HCT116 (cell line): ENCODE measurements at regions not wholly inside any gene's neighbourhood (a gene's known extent, or its start where the extent isn't known, plus 50 kb on each side); places are given as distances from the start of the nearest gene placed in this dataset.

Experiments used
- ATAC-seq: fragments of 200-7000 bp; cut with Tn5 transposase; 2 replicates; pipeline ENCODE4 v1.9.1; 2020; ENCODE audit warnings: mild to moderate bottlenecking, moderate library complexity
- BruUV-seq: library from RNA; stranded (reverse); fragments of 400-500 nt; replicated peaks from 2 replicates; lab custom pipeline; 2021; lab: Mats Ljungman, UMichigan
- CTCF ChIA-PET: fragments of 300-600 bp; sonication (Branson Sonifier 250); formaldehyde crosslinking; loops from one replicate; lab custom pipeline; 2021; ENCODE audit warnings: antibody characterized with exemption; lab: Charles Lee
- POLR2A ChIA-PET: fragments of 300-600, 350-600 bp; sonication (Branson Sonifier 250); formaldehyde crosslinking; loops from one replicate; lab custom pipeline; 2021; ENCODE audit warnings: antibody characterized with exemption; lab: Charles Lee
- RAD21 ChIA-PET, 2 experiments: fragments of 300-600 bp; sonication (Branson Sonifier 250); formaldehyde crosslinking; loops; one replicate each; lab custom pipeline; 2023; ENCODE audit warnings: low total read pairs in 2 of 2; ENCODE audit not compliant: uncharacterized antibody in 2 of 2, unreplicated experiment in 2 of 2, low non-redundant PET in 1 of 2; lab: Charles Lee
- DNase-seq: peaks from one replicate; pipeline ENCODE4 v3.0.0-alpha.2; 2010; ENCODE audit warnings: low read depth, low spot score
- H2AFZ ChIP-seq: fragments of 200-600 bp; shearing (Covaris generic), sonication (generic); 2 replicates; pipeline ENCODE4 v1.6.1; 2017; ENCODE audit warnings: low read depth, mixed run types, mixed read lengths, antibody characterized with exemption, low read length; ENCODE audit not compliant: poor library complexity, severe bottlenecking
- H3K27ac ChIP-seq: 2 replicates; pipeline ENCODE4 v1.5.1; 2012; ENCODE audit warnings: low read depth, low read length
- H3K27me3 ChIP-seq: fragments of 200-600 bp; sonication (generic); 2 replicates; pipeline ENCODE4 v1.6.1; 2016; ENCODE audit warnings: mixed run types, low read length, mixed read lengths; ENCODE audit not compliant: insufficient read depth
- H3K36me3 ChIP-seq, 2 experiments: fragments of 200-500 bp in 1 of 2; fragments of 200-600 bp in 1 of 2; sonication (Bioruptor generic) in 1 of 2; sonication (generic) in 1 of 2; 2 replicates each; pipeline versions ENCODE4 v1.5.1 to v1.6.1; 2014 to 2016; ENCODE audit warnings: low read length in 2 of 2, inconsistent platforms in 1 of 2, mixed read lengths in 1 of 2, mixed run types in 1 of 2; ENCODE audit not compliant: insufficient read depth in 2 of 2, control insufficient read depth in 1 of 2
- H3K4me1 ChIP-seq, 2 experiments: fragments of 200-600 bp in 1 of 2; sonication (generic) in 1 of 2; 2 replicates each; pipeline versions ENCODE4 v1.5.1 to v1.6.1; 2012 to 2017; ENCODE audit warnings: low read length in 2 of 2, inconsistent platforms in 1 of 2, mild to moderate bottlenecking in 1 of 2, mixed read lengths in 1 of 2, mixed run types in 1 of 2, moderate library complexity in 1 of 2; ENCODE audit not compliant: insufficient read depth in 2 of 2, control insufficient read depth in 1 of 2
- H3K4me2 ChIP-seq: fragments of 200-600 bp; sonication (generic); 2 replicates; pipeline ENCODE4 v1.6.1; 2017; ENCODE audit warnings: mixed run types, low read length, mixed read lengths
- H3K4me3 ChIP-seq, 2 experiments: fragments of 200-600 bp in 1 of 2; sonication (generic) in 1 of 2; replicated peaks in 1 of 2; 2 replicates each; pipeline ENCODE4 v1.5.1; 2011 to 2016; ENCODE audit warnings: low read length in 2 of 2, control low read depth in 1 of 2, low read depth in 1 of 2, mild to moderate bottlenecking in 1 of 2, mixed read lengths in 1 of 2, mixed run types in 1 of 2
- H3K79me2 ChIP-seq: fragments of 200-600 bp; sonication (generic); 2 replicates; pipeline ENCODE4 v1.6.1; 2017; ENCODE audit warnings: mild to moderate bottlenecking, mixed run types, low read length, moderate library complexity, mixed read lengths; ENCODE audit not compliant: insufficient read depth
- H3K9ac ChIP-seq: fragments of 200-600 bp; sonication (generic); 2 replicates; pipeline ENCODE4 v1.6.1; 2016; ENCODE audit warnings: low read length, mixed read lengths
- H3K9me2 ChIP-seq: fragments of 200-600 bp; sonication (generic), shearing (Covaris generic); 2 replicates; pipeline ENCODE4 v1.6.1; 2017; ENCODE audit warnings: mixed run types, mild to moderate bottlenecking, moderate library complexity; ENCODE audit not compliant: insufficient read depth
- H3K9me3 ChIP-seq, 2 experiments: fragments of 200-500 bp in 1 of 2; fragments of 200-600 bp in 1 of 2; sonication (Bioruptor generic) in 1 of 2; sonication (generic) in 1 of 2; 2 replicates each; pipeline ENCODE4 v1.6.1; 2014 to 2017; ENCODE audit warnings: low read length in 2 of 2, mixed read lengths in 2 of 2, inconsistent platforms in 1 of 2, low read depth in 1 of 2, mild to moderate bottlenecking in 1 of 2, mixed run types in 1 of 2, moderate library complexity in 1 of 2; ENCODE audit not compliant: control insufficient read depth in 1 of 2, insufficient read depth in 1 of 2
- H4K20me1 ChIP-seq: fragments of 200-600 bp; sonication (generic), shearing (Covaris generic); 2 replicates; pipeline ENCODE4 v1.6.1; 2017; ENCODE audit warnings: mixed run types, mild to moderate bottlenecking, moderate library complexity; ENCODE audit not compliant: insufficient read depth
- ATF3 ChIP-seq: IDR thresholded peaks from 2 replicates; pipeline ENCODE4 v1.6.1; 2012
- CBX3 ChIP-seq: IDR thresholded peaks from 2 replicates; pipeline ENCODE4 v1.6.1; 2012; ENCODE audit warnings: low read depth
- CEBPB ChIP-seq: IDR thresholded peaks from 2 replicates; pipeline ENCODE4 v1.6.1; 2012; ENCODE audit warnings: low read depth
- CTCF ChIP-seq, 3 experiments: fragments of 200-600 bp in 1 of 3; sonication (generic) in 1 of 3; IDR thresholded peaks in 2 of 3; conservative IDR thresholded peaks in 1 of 3; 2 replicates each; pipeline ENCODE4 v1.5.1; 2012 to 2017; ENCODE audit warnings: low read depth in 2 of 3, low read length in 2 of 3, antibody characterized with exemption in 1 of 3, borderline replicate concordance in 1 of 3, control low read depth in 1 of 3, mild to moderate bottlenecking in 1 of 3, mixed read lengths in 1 of 3, mixed run types in 1 of 3, moderate library complexity in 1 of 3; ENCODE audit not compliant: insufficient read depth in 1 of 3
- EGR1 ChIP-seq: IDR thresholded peaks from 2 replicates; pipeline ENCODE4 v1.6.1; 2012; ENCODE audit warnings: low read depth
- ELF1 ChIP-seq: IDR thresholded peaks from 2 replicates; pipeline ENCODE4 v1.6.1; 2012; ENCODE audit warnings: low read depth, borderline replicate concordance
- EZH2phosphoT487 ChIP-seq: fragments of 200-600 bp; IDR thresholded peaks from 2 replicates; pipeline ENCODE4 v1.6.1; 2018; ENCODE audit warnings: antibody characterized with exemption, borderline replicate concordance
- FOSL1 ChIP-seq: IDR thresholded peaks from 2 replicates; pipeline ENCODE4 v1.6.1; 2012; ENCODE audit warnings: low read depth
- JUND ChIP-seq: IDR thresholded peaks from 2 replicates; pipeline ENCODE4 v1.6.1; 2012
- MAX ChIP-seq: IDR thresholded peaks from 2 replicates; pipeline ENCODE4 v1.6.1; 2012
- POLR2AphosphoS5 ChIP-seq: IDR thresholded peaks from 2 replicates; pipeline ENCODE4 v1.6.1; 2011; ENCODE audit warnings: mild to moderate bottlenecking, low read depth, low read length, moderate library complexity
- RAD21 ChIP-seq: IDR thresholded peaks from 2 replicates; pipeline ENCODE4 v1.6.1; 2012; ENCODE audit warnings: low read depth, mild to moderate bottlenecking
- REST ChIP-seq: IDR thresholded peaks from 2 replicates; pipeline ENCODE4 v1.6.1; 2012; ENCODE audit warnings: low read depth
- SIN3A ChIP-seq: IDR thresholded peaks from 2 replicates; pipeline ENCODE4 v1.6.1; 2012; ENCODE audit warnings: low read depth
- SRF ChIP-seq: IDR thresholded peaks from 2 replicates; pipeline ENCODE4 v1.6.1; 2012; ENCODE audit warnings: low read depth
- TCF7L2 ChIP-seq: IDR thresholded peaks from 2 replicates; pipeline ENCODE4 v1.7.0; 2011; ENCODE audit warnings: borderline replicate concordance, inconsistent platforms; ENCODE audit not compliant: insufficient read depth, insufficient read length; ENCODE audit errors: extremely low read depth
- YY1 ChIP-seq: IDR thresholded peaks from 2 replicates; pipeline ENCODE4 v1.6.1; 2011; ENCODE audit warnings: low read length, low read depth, moderate library complexity, mild to moderate bottlenecking; ENCODE audit not compliant: insufficient replicate concordance; ENCODE audit errors: extremely low read depth
- ZBTB33 ChIP-seq: IDR thresholded peaks from 2 replicates; pipeline ENCODE4 v1.6.1; 2011; ENCODE audit warnings: mild to moderate bottlenecking, low read length, moderate library complexity; ENCODE audit not compliant: insufficient replicate concordance; ENCODE audit errors: extremely low read depth
- ZFX ChIP-seq: fragments of 450-650 bp; IDR thresholded peaks from 2 replicates; pipeline ENCODE4 v1.6.1; 2017
- ZNF274 ChIP-seq: fragments of 200-500 bp; sonication (Bioruptor generic); IDR thresholded peaks from 2 replicates; pipeline ENCODE4 v1.6.1; 2014; ENCODE audit warnings: mild to moderate bottlenecking, low read depth, low read length, inconsistent platforms
- intact Hi-C: fragments of 100-400 bp; cut with micrococcal nuclease; formaldehyde crosslinking; loops from 2 replicates; pipeline ENCODE4 v1.10.0; 2022

GRCh38 chr3:106746286-106746685, 631.0 kb upstream of the CCDC54 start:
- no peak overlapping the region for H2AFZ ChIP-seq
- H3K4me2 ChIP-seq = no peak overlapping the region
- POLR2A ChIA-PET = no interaction called here

More at GRCh38 chr3:106746286-106746685, 631.0 kb upstream of the CCDC54 start:
- Histone ChIP-seq H3K9ac (no peak overlapping the region), H3K79me2 (no peaks in the 10 kb centered on the region)
- TF ChIP-seq ZFX (no peak), CEBPB (no peak), EZH2phosphoT487 (no peak), CTCF (IDR thresholded peaks at IDR 0.05 in 2 of 3, conservative IDR thresholded peaks at IDR 0.05 in 1 of 3; ENCODE audit: borderline replicate concordance in 1 of 3, insufficient read depth in 1 of 3, low read depth in 2 of 3, low read length in 2 of 3) (no peak), FOSL1 (no peak), POLR2AphosphoS5 (no peak), SIN3A (no peak), TCF7L2 (no peak), ZNF274 (no peak), MAX (no peak), YY1 (no peak), REST (no peak), JUND (no peak), SRF (no peak), CBX3 (no peak), ATF3 (no peak), ELF1 (no peak), EGR1 (no peak), RAD21 (no peak), ZBTB33 (no peak)
- TF ChIP-seq, all 23 proteins: peak for 0
- no TSS peak for BruUV-seq
- ATAC-seq = no peak
- CTCF ChIA-PET = no interaction called here
- H4K20me1 ChIP-seq = no peaks in the 10 kb centered on the region
- RAD21 ChIA-PET = no interaction called here
- no peaks in the 10 kb centered on the region for H3K4me1 ChIP-seq
- no peak overlapping the region for H3K27ac ChIP-seq
- intact Hi-C loops = no loop called here
- H3K4me3 ChIP-seq = no peak overlapping the region
- no peaks in the 10 kb centered on the region for H3K9me3 ChIP-seq
- no peak for DNase-seq
- H3K36me3 ChIP-seq = no peaks in the 10 kb centered on the region
- no peaks in the 10 kb centered on the region for H3K27me3 ChIP-seq
- no peaks in the 10 kb centered on the region for H3K9me2 ChIP-seq
